ENCODE measurements at regions not wholly inside any gene's neighbourhood (a gene's known extent, or its start where the extent isn't known, plus 50 kb on each side); places are given as distances from the start of the nearest gene placed in this dataset.

DNA sequence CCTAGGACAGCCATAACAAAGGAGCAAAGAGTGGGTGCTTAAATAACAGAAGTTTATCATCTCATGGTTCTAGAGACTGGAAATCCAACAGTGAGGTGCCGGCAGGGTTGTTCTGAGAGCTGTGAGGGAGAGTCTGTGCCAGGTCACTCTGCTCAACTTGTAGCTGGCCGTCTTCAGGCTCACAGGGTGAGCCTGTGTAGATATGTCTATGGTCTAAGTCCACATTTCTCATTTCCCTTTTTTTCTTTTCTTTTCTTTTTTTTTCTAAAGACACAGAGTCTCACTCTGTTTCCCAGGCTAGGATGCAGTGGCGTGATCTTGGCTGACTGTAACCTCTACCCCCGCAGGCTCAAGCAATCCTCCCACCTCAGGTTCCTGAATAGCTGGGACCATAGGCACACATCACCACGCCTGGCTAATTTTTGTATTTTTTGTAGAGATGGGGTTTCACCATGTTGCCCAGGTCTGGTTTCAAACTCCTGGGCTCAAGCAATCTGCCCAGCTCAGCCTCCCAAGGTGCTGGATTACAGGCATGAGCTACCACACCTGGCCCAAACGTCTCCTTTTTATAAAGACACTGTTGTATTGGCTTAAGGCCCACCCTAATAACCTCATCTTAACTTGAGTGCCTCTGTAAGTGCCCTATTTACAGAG lies 142.2 kb downstream of the SP3 start:
- Histone ChIP-seq H3K79me2 (ENCODE audit: insufficient read depth, low read length) (no peaks in the 10 kb centered on the region), H3K9me3 (ENCODE audit: insufficient read depth, low read length) (no peaks in the 10 kb centered on the region), H3K4me3 (ENCODE audit: insufficient read depth, low read length, poor library complexity, severe bottlenecking) (no peak overlapping the region), H3K9ac (ENCODE audit: low read length) (no peak overlapping the region), H3K36me3 (ENCODE audit: low read length) (no peaks in the 10 kb centered on the region), H3K4me2 (ENCODE audit: low read depth, low read length, poor library complexity, severe bottlenecking) (no peak overlapping the region), H3F3A (ENCODE audit: insufficient read depth) (no peaks in the 10 kb centered on the region), H2AFZ (ENCODE audit: low read depth, low read length, severe bottlenecking) (no peak overlapping the region), H4K20me1 (ENCODE audit: low read depth, low read length) (no peaks in the 10 kb centered on the region), H3K9me2 (replicated peaks; ENCODE audit: insufficient read depth, low read length) (no peaks in the 10 kb centered on the region), H3K27ac (ENCODE audit: low read depth, low read length) (no peak overlapping the region), H3K27me3 (ENCODE audit: low read length) (no peaks in the 10 kb centered on the region)
- TF ChIP-seq EZH2phosphoT487 (conservative IDR thresholded peaks at IDR 0.05; ENCODE audit: low read length) (no peak), CTCF (IDR thresholded peaks at IDR 0.05; ENCODE audit: insufficient read depth, low read length, poor library complexity, severe bottlenecking) (no peak)

DNA sequence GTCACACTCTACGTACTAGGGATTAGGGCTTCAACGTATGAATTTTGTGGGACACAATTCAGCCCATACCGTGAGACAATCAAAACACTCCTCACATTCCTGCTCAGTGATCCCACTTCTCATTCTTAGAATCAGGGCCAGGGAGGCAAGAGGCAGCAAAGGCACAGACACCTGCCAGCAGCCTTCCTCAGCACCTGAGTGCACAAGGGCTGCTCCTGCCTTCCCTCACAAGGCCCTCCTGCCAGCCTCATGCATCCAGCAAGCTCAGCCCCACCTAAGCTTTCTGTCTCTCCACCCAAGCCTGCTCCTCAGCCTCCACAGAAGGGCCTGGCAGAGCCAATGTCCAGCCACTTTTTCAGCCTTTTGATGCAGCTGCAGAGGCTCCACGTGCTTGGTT lies 141.6 kb downstream of the SP3 start:
- H3K79me2 ChIP-seq (ENCODE audit: insufficient read depth, low read length) = no peaks in the 10 kb centered on the region
- H3K9ac ChIP-seq (ENCODE audit: low read length) = no peak overlapping the region
- TF ChIP-seq CTCF (IDR thresholded peaks at IDR 0.05; ENCODE audit: insufficient read depth, low read length, poor library complexity, severe bottlenecking) = no peak
- no peak for TF ChIP-seq EZH2phosphoT487 (conservative IDR thresholded peaks at IDR 0.05; ENCODE audit: low read length)
- H3F3A ChIP-seq (ENCODE audit: insufficient read depth) = no peaks in the 10 kb centered on the region
- H3K4me2 ChIP-seq (ENCODE audit: low read depth, low read length, poor library complexity, severe bottlenecking) = no peak overlapping the region
- H2AFZ ChIP-seq (ENCODE audit: low read depth, low read length, severe bottlenecking) = no peak overlapping the region
- no peak overlapping the region for H3K27ac ChIP-seq (ENCODE audit: low read depth, low read length)
- no peak overlapping the region for H3K4me3 ChIP-seq (ENCODE audit: insufficient read depth, low read length, poor library complexity, severe bottlenecking)
- H3K36me3 ChIP-seq (ENCODE audit: low read length) = no peaks in the 10 kb centered on the region
- H3K9me2 ChIP-seq (replicated peaks; ENCODE audit: insufficient read depth, low read length) = no peaks in the 10 kb centered on the region
- no peaks in the 10 kb centered on the region for H3K9me3 ChIP-seq (ENCODE audit: insufficient read depth, low read length)
- H3K27me3 ChIP-seq (ENCODE audit: low read length) = no peaks in the 10 kb centered on the region
- no peaks in the 10 kb centered on the region for H4K20me1 ChIP-seq (ENCODE audit: low read depth, low read length)

- Histone ChIP-seq H3K27ac (ENCODE audit: low read depth, low read length) (no peak overlapping the region), H3K27me3 (ENCODE audit: low read length) (no peaks in the 10 kb centered on the region), H3K79me2 (ENCODE audit: insufficient read depth, low read length) (no peaks in the 10 kb centered on the region)
Measured at GRCh38 chr2:173828189-173829142, 136.7 kb downstream of the SP3 start.

More at GRCh38 chr2:173828189-173829142, 136.7 kb downstream of the SP3 start:
- Histone ChIP-seq H4K20me1 (ENCODE audit: low read depth, low read length) (no peaks in the 10 kb centered on the region), H3K9me2 (replicated peaks; ENCODE audit: insufficient read depth, low read length) (no peaks in the 10 kb centered on the region), H3K4me3 (ENCODE audit: insufficient read depth, low read length, poor library complexity, severe bottlenecking) (no peak overlapping the region), H3K4me2 (ENCODE audit: low read depth, low read length, poor library complexity, severe bottlenecking) (no peak overlapping the region), H3K9me3 (ENCODE audit: insufficient read depth, low read length) (no peaks in the 10 kb centered on the region), H3F3A (ENCODE audit: insufficient read depth) (no peaks in the 10 kb centered on the region), H2AFZ (ENCODE audit: low read depth, low read length, severe bottlenecking) (no peak overlapping the region), H3K9ac (ENCODE audit: low read length) (no peak overlapping the region), H3K36me3 (ENCODE audit: low read length) (no peaks in the 10 kb centered on the region)
- no peak for TF ChIP-seq EZH2phosphoT487 (conservative IDR thresholded peaks at IDR 0.05; ENCODE audit: low read length)
- TF ChIP-seq CTCF (IDR thresholded peaks at IDR 0.05; ENCODE audit: insufficient read depth, low read length, poor library complexity, severe bottlenecking) = no peak
